K562 (cell line): ENCODE measurements at regions not wholly inside any gene's neighbourhood (a gene's known extent, or its start where the extent isn't known, plus 50 kb on each side); places are given as distances from the start of the nearest gene placed in this dataset.

Source experiments
- ATAC-seq: fragments of 200-7000 bp; cut with Tn5 transposase; 3 replicates; pipeline ENCODE4 v1.9.1; 2020; ENCODE audit warnings: moderate library complexity
- BruUV-seq: library from RNA; stranded (reverse); fragments of 400-500 nt; replicated peaks from 2 replicates; lab custom pipeline; 2021; lab: Mats Ljungman, UMichigan
- CTCF ChIA-PET: fragments of 300-600 bp; formaldehyde crosslinking; extraction: SDS; loops from one replicate; lab custom pipeline; 2021; ENCODE audit warnings: low intra/inter-chr PET ratio; lab: Yijun Ruan, JAX
- POLR2A ChIA-PET: fragments of 300-600, 350-650 bp; sonication (Branson Sonifier 250); formaldehyde crosslinking; extraction: SDS; loops from one replicate; lab custom pipeline; 2021; ENCODE audit warnings: antibody characterized with exemption, inconsistent platforms; lab: Yijun Ruan, JAX
- DNase-seq, 4 experiments: peaks; one replicate each; pipeline versions ENCODE4 v3.0.0 to v3.0.0-alpha.2; 2011 to 2018; ENCODE audit warnings: low spot score in 3 of 4, mixed read lengths in 3 of 4; ENCODE audit errors: extremely low read depth in 1 of 4
- FAIRE-seq: peaks from 2 replicates; lab custom pipeline; 2011; peaks lifted over from hg19 to GRCh38; lab: Jason Lieb, UNC
- H2AFZ ChIP-seq: 2 replicates; pipeline ENCODE4 v1.6.0; 2011; ENCODE audit warnings: low read depth, low read length, control low read depth, inconsistent platforms
- H3K27ac ChIP-seq: fragments of 200-600 bp; 3 replicates; pipeline ENCODE4 v1.8.0; 2011; ENCODE audit warnings: low read depth, mild to moderate bottlenecking, control low read depth, inconsistent platforms, low read length, moderate library complexity, mixed read lengths; ENCODE audit errors: extremely low read depth
- H3K27me3 ChIP-seq, 2 experiments: fragments of 300-600 bp in 1 of 2; 2 replicates in 1 of 2; 3 replicates in 1 of 2; pipeline versions ENCODE4 v1.6.0 to v1.8.0; 2011; ENCODE audit warnings: inconsistent platforms in 2 of 2, low read length in 2 of 2, mild to moderate bottlenecking in 1 of 2, mixed read lengths in 1 of 2, moderate library complexity in 1 of 2; ENCODE audit not compliant: control insufficient read depth in 2 of 2, insufficient read depth in 2 of 2
- H3K36me3 ChIP-seq: fragments of 300-600 bp; 3 replicates; pipeline ENCODE4 v1.8.0; 2011; ENCODE audit warnings: mild to moderate bottlenecking, low read length, inconsistent platforms; ENCODE audit not compliant: control insufficient read depth, insufficient read depth
- H3K4me1 ChIP-seq, 2 experiments: fragments of 200-600 bp in 1 of 2; replicated peaks in 1 of 2; 2 replicates in 1 of 2; 3 replicates in 1 of 2; pipeline versions ENCODE4 v1.5.1 to v1.8.0; 2011; ENCODE audit warnings: inconsistent platforms in 2 of 2, low read length in 2 of 2, mild to moderate bottlenecking in 1 of 2, mixed read lengths in 1 of 2, moderate library complexity in 1 of 2; ENCODE audit not compliant: control insufficient read depth in 2 of 2, insufficient read depth in 2 of 2
- H3K4me2 ChIP-seq: 2 replicates; pipeline ENCODE4 v1.6.1; 2011; ENCODE audit warnings: low read length, control low read depth, inconsistent platforms, mixed read lengths; ENCODE audit not compliant: insufficient read depth
- H3K4me3 ChIP-seq: fragments of 200-600 bp; sonication (generic), shearing (Covaris generic); 2 replicates; pipeline ENCODE4 v1.5.1; 2016; ENCODE audit warnings: control low read depth, inconsistent platforms
- H3K79me2 ChIP-seq: fragments of 200-600 bp; 3 replicates; pipeline ENCODE4 v1.8.0; 2011; ENCODE audit warnings: low read length, inconsistent platforms; ENCODE audit not compliant: control insufficient read depth, insufficient read depth
- H3K9ac ChIP-seq, 2 experiments: 2 replicates each; pipeline versions ENCODE4 v1.6.0 to v1.6.1; 2011; ENCODE audit warnings: low read depth in 2 of 2, low read length in 2 of 2, control low read depth in 1 of 2, inconsistent platforms in 1 of 2, mild to moderate bottlenecking in 1 of 2, mixed read lengths in 1 of 2; ENCODE audit not compliant: insufficient read depth in 1 of 2
- H3K9me1 ChIP-seq: one replicate; pipeline ENCODE4 v1.6.0; 2011; ENCODE audit warnings: inconsistent platforms, mild to moderate bottlenecking, low read length, moderate library complexity; ENCODE audit not compliant: control insufficient read depth, insufficient read depth
- H3K9me3 ChIP-seq: replicated peaks from 2 replicates; pipeline ENCODE4 v1.5.1; 2011; ENCODE audit warnings: low read depth, low read length, inconsistent platforms; ENCODE audit not compliant: control insufficient read depth, insufficient read depth
- H4K20me1 ChIP-seq: replicated peaks from 2 replicates; pipeline ENCODE4 v1.6.1; 2011; ENCODE audit warnings: low read length, inconsistent platforms, mixed read lengths; ENCODE audit not compliant: control insufficient read depth, insufficient read depth
- BACH1 ChIP-seq: fragments of 200-800 bp; sonication (Bioruptor generic); IDR thresholded peaks from 2 replicates; pipeline ENCODE4 v1.6.1; 2016; ENCODE audit warnings: missing genetic modification characterization, missing compliant biosample characterization
- E4F1 ChIP-seq: fragments of 250-450 bp; sonication (Bioruptor Pico); IDR thresholded peaks from 2 replicates; pipeline ENCODE4 v1.5.0; 2021; ENCODE audit warnings: mild to moderate bottlenecking, borderline replicate concordance
- EHMT2 ChIP-seq: fragments of 450-650 bp; IDR thresholded peaks from 2 replicates; pipeline ENCODE4 v1.6.1; 2018; ENCODE audit warnings: antibody characterized with exemption
- ETV5 ChIP-seq: sonication (generic); formaldehyde crosslinking; IDR thresholded peaks from 2 replicates; pipeline ENCODE4 v1.4.0; 2020; ENCODE audit warnings: low read depth, mild to moderate bottlenecking, missing genetic modification reagents
- POU5F1 ChIP-seq: fragments of 150-350 bp; IDR thresholded peaks from 2 replicates; pipeline ENCODE4 v1.6.1; 2014; ENCODE audit warnings: borderline replicate concordance, low read length, low read depth, mild to moderate bottlenecking; ENCODE audit not compliant: partially characterized antibody
- SIN3B ChIP-seq: fragments of 450-650 bp; IDR thresholded peaks from 2 replicates; pipeline ENCODE4 v1.6.1; 2017; ENCODE audit warnings: low read depth, mild to moderate bottlenecking, moderate library complexity
- ZBTB49 ChIP-seq: sonication (generic); formaldehyde crosslinking; IDR thresholded peaks from 2 replicates; pipeline ENCODE4 v1.8.0; 2022; ENCODE audit warnings: missing genetic modification reagents, mild to moderate bottlenecking, borderline replicate concordance
- ZNF668 ChIP-seq: fragments of 250-450 bp; sonication (Bioruptor Pico); IDR thresholded peaks from 2 replicates; pipeline ENCODE4 v1.8.0; 2022; ENCODE audit warnings: mild to moderate bottlenecking, inconsistent platforms
- WGBS: fragments of 100-300 bp; shearing (Covaris generic); methylation state at CpG from one replicate; pipeline ENCODE4 v1.1.6; 2016; ENCODE audit warnings: low coverage, mixed read lengths; ENCODE audit not compliant: insufficient coverage; ENCODE audit errors: missing lambda C conversion rate; 5-methylcytosine and 5-hydroxymethylcytosine counted together
- in situ Hi-C: fragments of 300-500 bp; cut with MboI; formaldehyde crosslinking; loops from 4 replicates; pipeline ENCODE4 v1.15.0; 2018; ENCODE audit warnings: inconsistent platforms, mixed read lengths
- intact Hi-C: fragments of 100-400 bp; cut with micrococcal nuclease; formaldehyde crosslinking; loops from 2 replicates; pipeline ENCODE4 v1.14.2; 2022
- TF ChIP-seq, protein P1 (sequence below): fragments of 250-450 bp; sonication (Bioruptor Pico); IDR thresholded peaks from 2 replicates; pipeline ENCODE4 v1.5.0; 2021; ENCODE audit warnings: mild to moderate bottlenecking, moderate library complexity

DNA sequence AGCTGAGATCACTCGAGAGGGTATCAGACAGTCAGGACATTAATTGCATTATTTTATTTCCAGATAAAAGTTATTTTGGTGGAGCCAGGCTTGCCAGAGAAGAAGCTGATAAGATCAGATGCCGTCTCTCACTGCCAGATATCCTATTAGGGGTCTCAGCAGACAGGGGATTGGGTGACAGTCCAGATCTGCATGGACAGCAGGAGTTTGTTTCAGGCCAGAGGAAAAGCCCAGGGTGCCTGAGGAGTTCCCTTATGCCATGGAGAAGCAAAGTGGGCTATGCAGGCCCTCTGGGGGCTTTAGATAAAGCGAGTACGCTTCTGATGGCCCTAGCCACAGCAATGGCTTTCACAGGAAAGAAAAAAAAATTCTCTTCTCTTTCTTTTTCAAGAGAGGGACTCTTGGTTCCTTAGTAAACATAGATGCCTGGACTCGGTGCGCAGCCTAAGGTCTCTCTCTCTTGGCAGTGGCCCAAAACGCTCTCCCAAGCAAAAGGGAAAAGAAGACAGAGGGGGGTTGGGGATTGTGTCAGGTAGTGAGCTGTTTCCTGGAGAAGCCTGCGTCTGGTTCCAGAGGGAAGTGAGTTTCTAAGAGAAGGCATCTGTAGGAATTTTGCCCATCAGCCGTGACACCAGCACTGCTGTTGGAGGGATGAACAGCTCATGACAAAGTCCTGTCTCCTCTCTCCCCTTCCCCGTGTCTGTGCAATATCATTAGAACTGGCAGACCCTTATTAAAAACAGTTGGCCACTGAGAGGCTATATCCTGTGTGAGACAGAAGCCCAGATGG is 166.3 kb upstream of the FOXF1 start:
- POLR2A ChIA-PET = no interaction called here
- Histone ChIP-seq H3K4me3 (no peak overlapping the region), H2AFZ (no peak overlapping the region), H3K9ac (no peak overlapping the region), H3K79me2 (no peaks in the 10 kb centered on the region), H3K4me1 (no peaks in the 10 kb centered on the region), H3K9me1 (no peaks in the 10 kb centered on the region), H3K9me3 (no peaks in the 10 kb centered on the region), H3K36me3 (no peaks in the 10 kb centered on the region), H3K27me3 (peaks cover 10 to 33% of the 10 kb centered on the region in 2 experiments; a peak in 4 of 5 replicates), H3K27ac (no peak overlapping the region), H4K20me1 (0 out of 2 replicates have a peak, but pooled peaks cover 3% of the 10 kb centered on the region), H3K4me2 (no peak overlapping the region)
- DNase-seq (no peak), FAIRE-seq (no peak), ATAC-seq (no peak)
- no peak for TF ChIP-seq BACH1 (tag)
- TF ChIP-seq POU5F1 = no peak
- no peak for TF ChIP-seq E4F1 (CRISPR knock-in tag)
- no peak for TF ChIP-seq ETV5 (CRISPR knock-in tag)
- no peak for TF ChIP-seq ZBTB49 (CRISPR knock-in tag)
- no peak for TF ChIP-seq SIN3B
- no peak for TF ChIP-seq EHMT2
- TF ChIP-seq, protein P1, sequence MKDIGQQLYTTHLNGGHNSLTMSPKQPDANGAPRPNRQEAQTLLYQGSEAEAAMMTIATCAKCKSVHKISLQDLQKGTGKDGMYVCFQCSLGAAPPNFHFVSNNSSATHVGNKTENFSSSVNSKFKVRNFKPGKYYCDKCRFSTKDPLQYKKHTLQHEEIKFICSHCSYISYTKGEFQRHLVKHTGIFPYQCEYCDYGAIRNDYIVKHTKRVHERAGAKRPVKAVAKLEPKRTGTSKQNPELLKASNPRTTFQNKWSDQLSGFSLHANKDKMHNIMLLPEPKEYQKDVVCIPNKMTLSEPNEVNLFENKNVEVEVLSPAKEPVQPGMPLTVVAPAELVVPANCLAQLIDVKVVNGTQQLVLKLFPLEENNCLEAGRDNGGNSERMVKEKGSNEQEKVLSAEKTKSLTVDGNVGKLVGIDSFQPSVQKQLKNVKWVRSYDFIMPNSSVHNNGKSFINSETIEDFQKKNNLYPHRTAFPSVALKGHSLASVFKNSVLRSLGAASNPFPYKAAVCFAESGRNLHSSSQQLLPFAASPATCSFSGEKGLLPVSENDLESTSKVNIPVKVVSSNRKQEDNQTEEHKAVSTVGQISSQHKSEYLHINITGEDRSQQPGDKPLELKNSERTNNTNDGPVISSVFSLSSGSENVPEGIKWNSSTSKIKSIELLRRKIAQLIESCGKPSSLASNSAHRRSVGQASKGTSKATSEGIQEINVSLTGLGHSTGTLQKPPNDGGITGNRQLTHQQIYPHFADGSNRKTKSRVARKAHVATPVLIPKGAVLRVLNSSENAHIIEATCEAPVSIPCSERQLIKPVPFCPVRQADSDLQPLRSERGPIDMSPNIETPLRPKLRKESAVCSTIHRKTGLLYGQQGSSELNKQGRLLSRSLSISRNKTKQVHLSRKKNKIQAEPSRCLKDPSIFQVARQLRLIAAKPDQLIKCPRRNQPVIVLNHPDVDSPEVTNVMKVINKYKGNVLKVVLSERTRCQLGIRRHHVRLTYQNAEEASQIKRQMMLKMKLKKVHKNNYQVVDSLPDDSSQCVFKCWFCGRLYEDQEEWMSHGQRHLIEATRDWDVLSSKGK (CRISPR knock-in tag) = no peak
- TF ChIP-seq ZNF668 (CRISPR knock-in tag) = no peak
- in situ Hi-C loops = loop anchor here (5.0 kb wide), 1 partner anchor 173 kb away; no protein-coding TSS in a partner anchor
- no TSS peak for BruUV-seq
- CTCF ChIA-PET = no interaction called here
- intact Hi-C loops = no loop called here
- 0% methylated on average over 10 of the region's 10 CpGs for WGBS
